Neural cell (in vitro differentiated cells): ENCODE measurements at regions not wholly inside any gene's neighbourhood (a gene's known extent, or its start where the extent isn't known, plus 50 kb on each side); places are given as distances from the start of the nearest gene placed in this dataset.

ENCODE experiments used
- H2AFZ ChIP-seq: fragments of 200-600, 300-800 bp; sonication (generic), shearing (Covaris generic); 2 replicates; pipeline ENCODE4 v1.6.0; 2014; ENCODE audit warnings: low read depth, mild to moderate bottlenecking, antibody characterized with exemption, low read length, moderate library complexity
- H3F3A ChIP-seq: fragments of 200-600 bp; shearing (Covaris generic); 2 replicates; pipeline ENCODE4 v1.6.1; 2016; ENCODE audit warnings: mild to moderate bottlenecking, moderate library complexity, mixed read lengths, antibody characterized with exemption, low read length; ENCODE audit not compliant: insufficient read depth, poor library complexity, severe bottlenecking
- H3K27ac ChIP-seq: fragments of 200-600, 300-800 bp; sonication (generic), shearing (Covaris generic); 2 replicates; pipeline ENCODE4 v1.5.1; 2014; ENCODE audit warnings: mild to moderate bottlenecking, low read length, moderate library complexity
- H3K27me3 ChIP-seq: fragments of 300-800, 200-600 bp; sonication (generic), shearing (Covaris generic); 2 replicates; pipeline ENCODE4 v1.6.0; 2014; ENCODE audit warnings: mild to moderate bottlenecking, low read depth, low read length, moderate library complexity; ENCODE audit not compliant: insufficient read depth
- H3K36me3 ChIP-seq: fragments of 300-800, 200-600 bp; sonication (generic), shearing (Covaris generic); 2 replicates; pipeline ENCODE4 v1.5.1; 2014; ENCODE audit warnings: mild to moderate bottlenecking, antibody characterized with exemption, low read length, moderate library complexity; ENCODE audit not compliant: insufficient read depth
- H3K4me2 ChIP-seq: fragments of 300-800, 200-600 bp; sonication (generic), shearing (Covaris generic); 2 replicates; pipeline ENCODE4 v1.6.0; 2014; ENCODE audit warnings: mild to moderate bottlenecking, low read length
- H3K4me3 ChIP-seq: fragments of 300-800, 200-600 bp; sonication (generic), shearing (Covaris generic); 2 replicates; pipeline ENCODE4 v1.5.1; 2014; ENCODE audit warnings: mild to moderate bottlenecking, low read length, moderate library complexity
- H3K79me2 ChIP-seq: fragments of 200-600 bp; shearing (Covaris generic); replicated peaks from 2 replicates; pipeline ENCODE4 v1.6.0; 2014; ENCODE audit warnings: mild to moderate bottlenecking, low read length, moderate library complexity; ENCODE audit not compliant: insufficient read depth
- H3K9ac ChIP-seq: fragments of 300-800, 200-600 bp; sonication (generic), shearing (Covaris generic); 2 replicates; pipeline ENCODE4 v1.6.1; 2016; ENCODE audit warnings: mild to moderate bottlenecking, low read length, mixed read lengths
- H3K9me2 ChIP-seq: fragments of 200-600 bp; shearing (Covaris generic); 2 replicates; pipeline ENCODE4 v1.6.1; 2016; ENCODE audit warnings: mild to moderate bottlenecking, low read length, mixed read lengths; ENCODE audit not compliant: insufficient read depth
- H3K9me3 ChIP-seq: fragments of 200-600, 300-800 bp; sonication (generic), shearing (Covaris generic); 2 replicates; pipeline ENCODE4 v1.6.1; 2016; ENCODE audit warnings: mild to moderate bottlenecking, mixed run types, low read length, moderate library complexity, mixed read lengths
- H4K20me1 ChIP-seq: fragments of 200-600 bp; shearing (Covaris generic); 2 replicates; pipeline ENCODE4 v1.6.1; 2016; ENCODE audit warnings: mild to moderate bottlenecking, mixed run types; ENCODE audit not compliant: insufficient read depth
- CTCF ChIP-seq: fragments of 450-650 bp; IDR thresholded peaks from 2 replicates; pipeline ENCODE4 v1.5.1; 2014; ENCODE audit warnings: antibody characterized with exemption, mild to moderate bottlenecking, moderate library complexity; ENCODE audit not compliant: poor library complexity, severe bottlenecking
- EP300 ChIP-seq: fragments of 450-650 bp; conservative IDR thresholded peaks from 2 replicates; pipeline ENCODE4 v1.6.1; 2014; ENCODE audit warnings: antibody characterized with exemption, mild to moderate bottlenecking, moderate library complexity; ENCODE audit not compliant: poor library complexity, severe bottlenecking
- EZH2 ChIP-seq: fragments of 200-600, 300-800 bp; shearing (Covaris generic), sonication (generic); IDR thresholded peaks from 2 replicates; pipeline ENCODE4 v1.6.1; 2014; ENCODE audit warnings: antibody characterized with exemption, low read length, borderline replicate concordance, mild to moderate bottlenecking; ENCODE audit not compliant: insufficient read depth, poor library complexity, severe bottlenecking
- MXI1 ChIP-seq: fragments of 450-650 bp; conservative IDR thresholded peaks from 2 replicates; pipeline ENCODE4 v1.6.1; 2014; ENCODE audit warnings: antibody characterized with exemption, mild to moderate bottlenecking; ENCODE audit not compliant: poor library complexity, severe bottlenecking
- POLR2AphosphoS5 ChIP-seq: IDR thresholded peaks from 2 replicates; pipeline ENCODE4 v1.6.1; 2012
- RAD21 ChIP-seq: fragments of 450-650 bp; conservative IDR thresholded peaks from 2 replicates; pipeline ENCODE4 v1.6.1; 2014; ENCODE audit warnings: antibody characterized with exemption, mild to moderate bottlenecking, moderate library complexity
- REST ChIP-seq: IDR thresholded peaks from 2 replicates; pipeline ENCODE4 v1.6.1; 2012; ENCODE audit warnings: borderline replicate concordance
- SMC3 ChIP-seq: fragments of 450-650 bp; conservative IDR thresholded peaks from 2 replicates; pipeline ENCODE4 v1.6.1; 2014; ENCODE audit warnings: antibody characterized with exemption, mild to moderate bottlenecking, moderate library complexity; ENCODE audit not compliant: poor library complexity
- TAF1 ChIP-seq: IDR thresholded peaks from 2 replicates; pipeline ENCODE4 v1.6.1; 2012; ENCODE audit warnings: low read depth

GRCh38 chrX:117752745-117753144 is 363.9 kb downstream of the KLHL13 start:
- H3K36me3 ChIP-seq: no peaks in the 10 kb centered on the region
- no peak overlapping the region for H2AFZ ChIP-seq
- H3K4me3 ChIP-seq: no peak overlapping the region
- no peaks in the 10 kb centered on the region for H4K20me1 ChIP-seq
- TF ChIP-seq TAF1 (no peak), MXI1 (no peak), EP300 (no peak), EZH2 (no peak), SMC3 (no peak), RAD21 (no peak), REST (no peak), CTCF (no peak), POLR2AphosphoS5 (no peak)
- H3K9me3 ChIP-seq: no peaks in the 10 kb centered on the region
- H3K4me2 ChIP-seq: no peak overlapping the region
- no peak overlapping the region for H3K27ac ChIP-seq
- H3K9ac ChIP-seq: no peak overlapping the region
- H3K79me2 ChIP-seq: no peaks in the 10 kb centered on the region
- H3K9me2 ChIP-seq: no peaks in the 10 kb centered on the region
- no peaks in the 10 kb centered on the region for H3K27me3 ChIP-seq
- H3F3A ChIP-seq: no peaks in the 10 kb centered on the region

GRCh38 chrX:117751155-117751554 is 365.5 kb downstream of the KLHL13 start:
- Histone ChIP-seq H3K27me3 (no peaks in the 10 kb centered on the region), H3K9ac (no peak overlapping the region), H3K36me3 (no peaks in the 10 kb centered on the region), H4K20me1 (no peaks in the 10 kb centered on the region), H3K4me3 (no peak overlapping the region), H3K27ac (no peak overlapping the region), H3K9me2 (no peaks in the 10 kb centered on the region), H3K9me3 (no peaks in the 10 kb centered on the region), H3F3A (no peaks in the 10 kb centered on the region), H3K79me2 (no peaks in the 10 kb centered on the region), H2AFZ (no peak overlapping the region), H3K4me2 (no peak overlapping the region)
- TF ChIP-seq SMC3 (no peak), TAF1 (no peak), MXI1 (no peak), EP300 (no peak), EZH2 (no peak), POLR2AphosphoS5 (no peak), RAD21 (no peak)

- Histone ChIP-seq H3K27ac (no peak overlapping the region), H2AFZ (no peak overlapping the region), H3K9me2 (no peaks in the 10 kb centered on the region), H3K27me3 (no peaks in the 10 kb centered on the region), H3F3A (no peaks in the 10 kb centered on the region), H4K20me1 (no peaks in the 10 kb centered on the region), H3K79me2 (no peaks in the 10 kb centered on the region), H3K4me2 (no peak overlapping the region), H3K4me3 (no peak overlapping the region), H3K36me3 (no peaks in the 10 kb centered on the region), H3K9me3 (no peaks in the 10 kb centered on the region), H3K9ac (no peak overlapping the region)
- no peak for TF ChIP-seq MXI1
- no peak for TF ChIP-seq REST
- no peak for TF ChIP-seq TAF1
Observed at GRCh38 chrX:117744958-117745357, 371.7 kb downstream of the KLHL13 start.
